ENCODE measurements at regions not wholly inside any gene's neighbourhood (a gene's known extent, or its start where the extent isn't known, plus 50 kb on each side); places are given as distances from the start of the nearest gene placed in this dataset.

DNA sequence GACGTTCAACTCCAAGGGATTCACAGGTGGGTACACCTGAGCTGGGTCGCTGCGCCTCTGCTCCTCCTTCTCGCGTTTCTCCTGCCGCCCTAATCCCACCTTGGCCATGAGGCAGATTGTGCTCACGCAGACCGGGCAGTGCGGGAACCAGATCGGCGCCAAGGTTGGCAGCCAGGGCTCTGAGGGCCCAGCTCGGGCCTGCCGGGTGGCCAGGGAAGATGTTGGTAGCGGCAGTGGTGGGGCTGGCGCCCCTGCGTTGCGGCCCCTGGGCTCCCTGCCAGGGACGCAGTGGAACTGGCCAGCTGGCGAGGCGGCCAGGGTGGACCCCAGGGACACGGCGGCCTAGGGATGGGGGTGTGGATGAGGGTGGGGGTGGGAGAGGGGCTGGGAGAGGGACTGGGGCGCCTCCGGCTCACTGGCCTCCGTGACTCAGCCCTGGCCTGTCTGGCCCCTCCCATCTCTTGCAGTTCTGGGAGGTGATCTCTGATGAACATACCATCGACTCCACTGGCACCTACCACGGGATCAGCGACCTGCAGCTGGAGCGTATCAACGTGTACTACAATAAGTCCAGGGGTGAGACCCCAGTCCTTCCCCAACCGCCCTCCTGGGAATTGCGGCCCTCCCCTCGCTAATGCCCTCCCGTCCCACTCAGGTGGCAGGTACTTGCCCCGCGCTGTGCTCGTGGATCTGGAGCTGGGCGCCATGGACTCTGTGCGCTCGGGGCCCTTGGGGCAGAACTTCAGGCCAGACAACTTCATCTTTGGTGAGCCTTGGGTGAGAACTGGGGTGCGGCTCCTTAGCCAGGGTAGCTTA, 114.9 kb upstream of the ALG10B start:
- TF ChIP-seq, protein P1, sequence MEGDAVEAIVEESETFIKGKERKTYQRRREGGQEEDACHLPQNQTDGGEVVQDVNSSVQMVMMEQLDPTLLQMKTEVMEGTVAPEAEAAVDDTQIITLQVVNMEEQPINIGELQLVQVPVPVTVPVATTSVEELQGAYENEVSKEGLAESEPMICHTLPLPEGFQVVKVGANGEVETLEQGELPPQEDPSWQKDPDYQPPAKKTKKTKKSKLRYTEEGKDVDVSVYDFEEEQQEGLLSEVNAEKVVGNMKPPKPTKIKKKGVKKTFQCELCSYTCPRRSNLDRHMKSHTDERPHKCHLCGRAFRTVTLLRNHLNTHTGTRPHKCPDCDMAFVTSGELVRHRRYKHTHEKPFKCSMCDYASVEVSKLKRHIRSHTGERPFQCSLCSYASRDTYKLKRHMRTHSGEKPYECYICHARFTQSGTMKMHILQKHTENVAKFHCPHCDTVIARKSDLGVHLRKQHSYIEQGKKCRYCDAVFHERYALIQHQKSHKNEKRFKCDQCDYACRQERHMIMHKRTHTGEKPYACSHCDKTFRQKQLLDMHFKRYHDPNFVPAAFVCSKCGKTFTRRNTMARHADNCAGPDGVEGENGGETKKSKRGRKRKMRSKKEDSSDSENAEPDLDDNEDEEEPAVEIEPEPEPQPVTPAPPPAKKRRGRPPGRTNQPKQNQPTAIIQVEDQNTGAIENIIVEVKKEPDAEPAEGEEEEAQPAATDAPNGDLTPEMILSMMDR (IDR thresholded peaks at IDR 0.05): no peak
- TF ChIP-seq, protein P2, sequence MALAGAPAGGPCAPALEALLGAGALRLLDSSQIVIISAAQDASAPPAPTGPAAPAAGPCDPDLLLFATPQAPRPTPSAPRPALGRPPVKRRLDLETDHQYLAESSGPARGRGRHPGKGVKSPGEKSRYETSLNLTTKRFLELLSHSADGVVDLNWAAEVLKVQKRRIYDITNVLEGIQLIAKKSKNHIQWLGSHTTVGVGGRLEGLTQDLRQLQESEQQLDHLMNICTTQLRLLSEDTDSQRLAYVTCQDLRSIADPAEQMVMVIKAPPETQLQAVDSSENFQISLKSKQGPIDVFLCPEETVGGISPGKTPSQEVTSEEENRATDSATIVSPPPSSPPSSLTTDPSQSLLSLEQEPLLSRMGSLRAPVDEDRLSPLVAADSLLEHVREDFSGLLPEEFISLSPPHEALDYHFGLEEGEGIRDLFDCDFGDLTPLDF (CRISPR knock-in tag; IDR thresholded peaks at IDR 0.05): no peak
- TF ChIP-seq, protein P3, sequence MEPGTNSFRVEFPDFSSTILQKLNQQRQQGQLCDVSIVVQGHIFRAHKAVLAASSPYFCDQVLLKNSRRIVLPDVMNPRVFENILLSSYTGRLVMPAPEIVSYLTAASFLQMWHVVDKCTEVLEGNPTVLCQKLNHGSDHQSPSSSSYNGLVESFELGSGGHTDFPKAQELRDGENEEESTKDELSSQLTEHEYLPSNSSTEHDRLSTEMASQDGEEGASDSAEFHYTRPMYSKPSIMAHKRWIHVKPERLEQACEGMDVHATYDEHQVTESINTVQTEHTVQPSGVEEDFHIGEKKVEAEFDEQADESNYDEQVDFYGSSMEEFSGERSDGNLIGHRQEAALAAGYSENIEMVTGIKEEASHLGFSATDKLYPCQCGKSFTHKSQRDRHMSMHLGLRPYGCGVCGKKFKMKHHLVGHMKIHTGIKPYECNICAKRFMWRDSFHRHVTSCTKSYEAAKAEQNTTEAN (CRISPR knock-in tag; IDR thresholded peaks at IDR 0.05): no peak

Data from WTC11 (cell line).